AG09319 (cell line): ENCODE measurements at regions not wholly inside any gene's neighbourhood (a gene's known extent, or its start where the extent isn't known, plus 50 kb on each side); places are given as distances from the start of the nearest gene placed in this dataset.

Experiments
- DNase-seq: peaks from one replicate; pipeline ENCODE4 v3.0.0-alpha.2; 2010; ENCODE audit warnings: low read depth; ENCODE audit errors: extremely low read depth
- TF ChIP-seq, protein P1 (sequence below): IDR thresholded peaks from 2 replicates; pipeline ENCODE4 v1.5.1; 2011; ENCODE audit warnings: low read depth, mild to moderate bottlenecking, inconsistent platforms, low read length, moderate library complexity

DNA sequence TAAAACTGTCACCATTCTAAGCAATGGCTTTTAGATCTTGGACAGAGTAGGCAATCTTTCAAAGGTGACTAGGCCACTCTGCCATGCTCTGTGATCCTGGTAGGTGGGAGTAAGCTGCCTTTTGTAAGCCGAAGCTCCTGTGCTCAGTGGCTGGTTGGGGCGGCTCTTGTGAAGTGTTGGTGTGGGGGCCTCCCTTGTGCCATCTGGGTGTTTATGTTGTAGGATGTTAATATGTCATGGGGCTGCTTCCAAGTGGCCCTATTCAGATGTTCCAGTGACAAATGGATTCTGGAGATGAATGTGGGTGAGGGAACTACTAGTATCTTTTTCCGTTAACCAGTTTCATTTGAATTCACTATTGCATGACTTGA, 116.8 kb upstream of the SPRED2 start:
- no peak for DNase-seq
- TF ChIP-seq, protein P1, sequence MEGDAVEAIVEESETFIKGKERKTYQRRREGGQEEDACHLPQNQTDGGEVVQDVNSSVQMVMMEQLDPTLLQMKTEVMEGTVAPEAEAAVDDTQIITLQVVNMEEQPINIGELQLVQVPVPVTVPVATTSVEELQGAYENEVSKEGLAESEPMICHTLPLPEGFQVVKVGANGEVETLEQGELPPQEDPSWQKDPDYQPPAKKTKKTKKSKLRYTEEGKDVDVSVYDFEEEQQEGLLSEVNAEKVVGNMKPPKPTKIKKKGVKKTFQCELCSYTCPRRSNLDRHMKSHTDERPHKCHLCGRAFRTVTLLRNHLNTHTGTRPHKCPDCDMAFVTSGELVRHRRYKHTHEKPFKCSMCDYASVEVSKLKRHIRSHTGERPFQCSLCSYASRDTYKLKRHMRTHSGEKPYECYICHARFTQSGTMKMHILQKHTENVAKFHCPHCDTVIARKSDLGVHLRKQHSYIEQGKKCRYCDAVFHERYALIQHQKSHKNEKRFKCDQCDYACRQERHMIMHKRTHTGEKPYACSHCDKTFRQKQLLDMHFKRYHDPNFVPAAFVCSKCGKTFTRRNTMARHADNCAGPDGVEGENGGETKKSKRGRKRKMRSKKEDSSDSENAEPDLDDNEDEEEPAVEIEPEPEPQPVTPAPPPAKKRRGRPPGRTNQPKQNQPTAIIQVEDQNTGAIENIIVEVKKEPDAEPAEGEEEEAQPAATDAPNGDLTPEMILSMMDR, result no peak

DNA sequence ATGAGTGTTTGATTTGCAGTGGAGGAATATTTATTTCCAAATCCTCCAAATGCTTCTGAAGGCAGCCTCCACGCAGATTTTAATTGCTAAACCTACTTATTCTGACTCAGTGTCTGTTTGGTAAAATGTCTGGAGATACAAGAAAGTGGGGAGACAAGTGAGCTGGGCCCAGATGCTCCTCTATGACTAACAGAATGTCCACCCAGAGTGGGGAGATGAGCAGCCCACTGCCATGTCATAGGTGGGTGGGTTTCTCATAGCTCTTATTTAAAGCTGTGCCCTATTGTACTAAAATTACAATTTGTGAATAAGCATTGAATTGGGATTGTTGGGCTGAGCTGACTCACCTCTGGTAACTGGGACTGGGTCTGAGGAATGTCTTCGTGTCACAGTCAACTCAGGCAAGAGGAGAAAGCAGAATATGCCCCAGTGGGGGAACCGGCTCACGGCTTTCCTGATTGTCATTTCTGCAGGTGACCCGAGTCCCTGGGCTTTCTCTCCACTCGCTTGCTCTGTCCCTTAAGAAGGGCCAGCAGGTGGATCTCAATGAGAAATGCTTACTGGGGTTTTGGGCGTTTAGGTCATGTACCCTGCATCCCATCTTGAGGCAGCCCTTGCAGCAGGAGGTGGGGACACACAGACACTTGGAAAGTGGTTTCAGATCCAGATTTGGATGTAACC, 116.3 kb upstream of the SPRED2 start:
- no peak for DNase-seq
- TF ChIP-seq, protein P1, result no peak

DNA sequence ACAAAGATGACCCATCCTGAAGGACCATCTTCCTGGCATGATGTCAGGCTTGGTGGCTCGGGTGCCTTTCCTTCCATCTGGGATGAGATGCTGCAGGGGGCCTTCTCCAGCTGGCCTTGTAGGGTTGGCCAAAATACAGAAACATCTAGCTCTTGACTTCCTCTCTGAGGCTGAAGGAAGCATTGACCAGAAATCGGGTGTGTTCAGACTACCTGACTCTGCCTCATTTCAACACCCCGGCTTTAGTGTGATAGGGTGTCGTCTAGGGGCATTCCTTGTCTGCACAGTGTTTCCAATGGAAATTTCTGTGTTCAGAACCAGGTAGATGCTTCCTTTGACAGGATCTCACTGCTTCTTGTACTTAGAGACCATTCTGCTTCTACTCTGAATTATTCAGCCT, 115.7 kb upstream of the SPRED2 start:
- TF ChIP-seq, protein P1, result no peak
- DNase-seq, result no peak

DNA sequence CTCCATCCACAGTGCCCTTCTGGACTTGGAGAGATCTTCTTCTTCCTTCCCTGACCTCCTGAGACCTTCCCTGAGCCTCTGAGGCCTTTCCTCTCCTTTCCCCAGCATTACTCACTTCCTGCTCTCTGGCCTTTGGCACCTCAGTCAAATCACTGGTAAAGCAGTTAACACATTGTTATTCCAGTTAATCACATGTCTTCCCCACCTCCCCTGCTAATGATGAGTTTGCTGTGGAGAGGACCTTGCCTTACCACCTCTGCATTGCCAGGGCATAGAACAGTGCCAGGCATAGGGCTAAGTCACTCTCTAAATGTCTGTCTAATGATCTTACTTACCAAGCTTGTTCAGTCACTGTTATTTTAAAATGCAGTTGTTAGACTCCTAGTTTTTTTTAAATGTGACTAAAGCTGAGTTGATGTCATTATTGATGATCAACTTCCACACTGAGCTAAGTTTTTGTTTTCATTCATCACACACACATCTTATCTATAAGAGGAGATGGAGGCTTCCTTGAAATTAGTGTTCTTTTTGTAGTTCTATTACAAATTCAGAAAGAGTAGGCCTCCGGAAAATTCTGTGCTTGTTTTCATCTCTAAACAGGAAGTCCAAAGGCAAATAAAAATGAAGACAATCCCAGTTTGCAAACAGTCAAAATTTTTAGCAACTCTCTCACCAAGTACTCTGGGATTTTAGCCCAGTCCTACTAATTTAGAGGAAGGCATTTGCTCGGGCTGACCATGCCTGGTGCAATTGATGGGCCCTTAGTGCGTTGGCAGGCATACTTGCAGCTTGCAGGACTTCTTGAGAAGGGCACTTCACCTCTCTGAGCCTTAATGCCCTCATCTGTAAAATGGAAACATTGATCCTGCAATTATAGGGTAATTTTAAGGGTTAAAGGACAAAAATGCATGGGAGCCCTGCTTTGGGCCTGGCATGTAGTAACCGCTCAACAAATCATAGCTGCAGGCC, 113.7 kb upstream of the SPRED2 start:
- TF ChIP-seq, protein P1, result no peak
- no peak for DNase-seq

DNA sequence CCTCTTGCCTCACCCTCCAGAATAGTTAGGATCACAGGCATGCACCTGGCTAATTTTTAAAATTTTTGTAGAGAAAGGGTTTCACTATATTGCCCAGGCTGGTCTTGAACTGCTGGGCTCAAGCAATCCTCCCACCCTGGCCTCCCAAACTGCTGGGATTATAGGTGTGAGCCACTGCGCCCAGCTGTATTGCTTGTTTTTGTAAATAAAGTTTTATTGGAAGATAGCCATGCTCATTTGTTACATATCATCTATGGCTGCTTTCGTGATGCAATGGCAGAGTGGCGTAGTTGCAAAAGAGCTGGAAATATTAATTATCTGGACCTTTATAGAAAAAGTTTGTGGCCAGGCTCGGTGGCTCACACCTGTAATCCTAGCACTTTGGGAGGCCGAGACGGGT, 109.4 kb upstream of the SPRED2 start:
- TF ChIP-seq, protein P1, result no peak

DNA sequence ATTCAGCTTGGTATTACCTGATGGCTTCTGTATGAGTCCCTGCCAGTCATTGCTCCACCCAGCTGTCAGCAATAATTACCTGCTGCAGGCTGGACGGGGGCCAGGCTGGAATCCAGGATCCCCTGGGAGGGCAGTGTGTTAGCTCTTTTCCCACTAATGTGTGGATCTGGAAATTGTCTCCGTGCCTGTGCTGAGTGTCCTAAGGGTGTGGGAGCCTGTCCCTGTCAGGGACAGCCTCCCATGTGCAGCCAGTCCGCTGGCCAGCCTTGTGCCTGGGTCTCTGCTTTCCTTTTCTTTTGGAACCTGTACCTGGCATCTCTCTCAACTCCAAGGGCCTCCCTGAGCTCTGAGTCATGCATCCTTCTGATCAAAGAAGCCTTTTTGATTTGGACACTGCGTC, 107.2 kb upstream of the SPRED2 start:
- DNase-seq, result no peak
- TF ChIP-seq, protein P1, result no peak

More for the DNA sequence above, 109.4 kb upstream of the SPRED2 start:
- no peak for DNase-seq
